SKM-1 treated with dmso at 0.1 percent for 144 hours (cell line): ENCODE measurements at regions not wholly inside any gene's neighbourhood (a gene's known extent, or its start where the extent isn't known, plus 50 kb on each side); places are given as distances from the start of the nearest gene placed in this dataset.

Source experiments
- DNase-seq: peaks from one replicate; lab custom pipeline; 2025; ENCODE audit not compliant: unreplicated experiment; lab: John Stamatoyannopoulos, UW

GRCh38 chr7:47221826-47222225 is 360.1 kb downstream of the TNS3 start:
- no peak for DNase-seq

- no peak for DNase-seq
Observed at GRCh38 chr7:47218378-47219176, 363.3 kb downstream of the TNS3 start.

- DNase-seq: no peak
Observed at GRCh38 chr7:47217570-47218360, 364.1 kb downstream of the TNS3 start.

GRCh38 chr7:47217086-47217485 is 364.8 kb downstream of the TNS3 start:
- no peak for DNase-seq

GRCh38 chr7:47216439-47216838 is 365.5 kb downstream of the TNS3 start:
- DNase-seq: no peak

- DNase-seq: no peak
Observed at GRCh38 chr7:47215640-47216039, 366.3 kb downstream of the TNS3 start.

GRCh38 chr7:47215049-47215448 is 366.9 kb downstream of the TNS3 start:
- DNase-seq: no peak

GRCh38 chr7:47213276-47213675 is 368.6 kb downstream of the TNS3 start:
- no peak for DNase-seq

GRCh38 chr7:47211519-47211973 is 370.4 kb downstream of the TNS3 start:
- no peak for DNase-seq

GRCh38 chr7:47210281-47210854 is 371.5 kb downstream of the TNS3 start:
- DNase-seq: no peak

GRCh38 chr7:47207956-47208355 is 374.0 kb downstream of the TNS3 start:
- no peak for DNase-seq

GRCh38 chr7:47204709-47205108 is 377.2 kb downstream of the TNS3 start:
- DNase-seq: no peak

GRCh38 chr7:47202146-47202783 is 379.6 kb downstream of the TNS3 start:
- no peak for DNase-seq

GRCh38 chr7:47198159-47198558 is 383.8 kb downstream of the TNS3 start:
- DNase-seq: no peak

- DNase-seq: no peak
Observed at GRCh38 chr7:47197486-47197885, 384.4 kb downstream of the TNS3 start.

GRCh38 chr7:47196737-47197136 is 385.2 kb downstream of the TNS3 start:
- DNase-seq: no peak

GRCh38 chr7:47196106-47196645 is 385.7 kb downstream of the TNS3 start:
- no peak for DNase-seq

GRCh38 chr7:47195641-47196040 is 386.3 kb downstream of the TNS3 start:
- DNase-seq: no peak

GRCh38 chr7:47194516-47195057 is 387.3 kb downstream of the TNS3 start:
- DNase-seq: no peak

- no peak for DNase-seq
Observed at GRCh38 chr7:47192978-47193377, 388.9 kb downstream of the TNS3 start.

GRCh38 chr7:47191876-47192291 is 390.0 kb downstream of the TNS3 start:
- no peak for DNase-seq
